OCI-LY7 (cell line): ENCODE measurements at regions not wholly inside any gene's neighbourhood (a gene's known extent, or its start where the extent isn't known, plus 50 kb on each side); places are given as distances from the start of the nearest gene placed in this dataset.

Source experiments
- CTCF ChIP-seq: fragments of 200-600 bp; sonication (generic); conservative IDR thresholded peaks from 2 replicates; pipeline ENCODE4 v1.5.1; 2014; ENCODE audit warnings: mild to moderate bottlenecking, antibody characterized with exemption, low read length, moderate library complexity, mixed read lengths
- EZH2phosphoT487 ChIP-seq: fragments of 200-600 bp; sonication (generic); IDR thresholded peaks from 2 replicates; pipeline ENCODE4 v1.6.1; 2018; ENCODE audit warnings: low read depth, borderline replicate concordance, mild to moderate bottlenecking, mixed run types, antibody characterized with exemption, low read length, moderate library complexity, mixed read lengths

- TF ChIP-seq CTCF (no peak), EZH2phosphoT487 (no peak)
Measured at GRCh38 chr18:28510210-28510609, 333.3 kb upstream of the CDH2 start.
